Bronchial epithelial cell (primary cell): ENCODE measurements at regions not wholly inside any gene's neighbourhood (a gene's known extent, or its start where the extent isn't known, plus 50 kb on each side); places are given as distances from the start of the nearest gene placed in this dataset.

Experiments used
- DNase-seq: peaks from one replicate; pipeline ENCODE4 v3.0.0-alpha.2; 2010; ENCODE audit warnings: low read depth
- FAIRE-seq: peaks from 2 replicates; lab custom pipeline; 2011; peaks lifted over from hg19 to GRCh38; lab: Jason Lieb, UNC
- H3K27me3 ChIP-seq: 2 replicates; pipeline ENCODE4 v1.5.1; 2011; ENCODE audit warnings: low read length; ENCODE audit not compliant: control insufficient read depth, insufficient read depth
- H3K36me3 ChIP-seq: 2 replicates; pipeline ENCODE4 v1.5.1; 2011; ENCODE audit warnings: low read length; ENCODE audit not compliant: control insufficient read depth, insufficient read depth
- H3K4me3 ChIP-seq: 2 replicates; pipeline ENCODE4 v1.5.1; 2011; ENCODE audit warnings: mild to moderate bottlenecking, low read depth, low read length, control low read depth
- CTCF ChIP-seq: IDR thresholded peaks from 2 replicates; pipeline ENCODE4 v1.5.1; 2011; ENCODE audit warnings: mild to moderate bottlenecking, moderate library complexity, low read length, control low read depth, inconsistent platforms; ENCODE audit not compliant: insufficient read depth, severe bottlenecking

DNA sequence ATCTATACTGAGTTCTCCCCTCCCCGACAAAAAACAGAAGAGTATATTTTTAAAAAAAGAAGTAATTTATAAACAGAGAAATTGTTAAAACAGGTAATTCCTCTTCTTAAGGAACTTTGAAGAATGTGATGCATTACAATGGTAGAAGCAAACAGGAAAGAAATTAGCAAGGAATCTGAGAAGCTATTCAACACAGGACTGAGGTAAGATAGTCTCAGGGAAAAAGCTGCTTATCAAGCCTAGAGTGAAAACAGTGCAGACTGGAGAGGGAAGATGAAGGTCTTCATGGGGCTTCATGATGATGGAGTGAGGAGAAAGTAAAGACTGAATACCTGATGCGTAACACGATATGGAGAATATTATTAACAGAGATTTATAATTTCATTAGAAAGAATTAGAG, 880.0 kb downstream of the SLC16A7 start:
- DNase-seq (no peak), FAIRE-seq (no peak)
- TF ChIP-seq CTCF: no peak
- Histone ChIP-seq H3K27me3 (no peaks in the 10 kb centered on the region), H3K4me3 (no peak overlapping the region), H3K36me3 (no peaks in the 10 kb centered on the region)

DNA sequence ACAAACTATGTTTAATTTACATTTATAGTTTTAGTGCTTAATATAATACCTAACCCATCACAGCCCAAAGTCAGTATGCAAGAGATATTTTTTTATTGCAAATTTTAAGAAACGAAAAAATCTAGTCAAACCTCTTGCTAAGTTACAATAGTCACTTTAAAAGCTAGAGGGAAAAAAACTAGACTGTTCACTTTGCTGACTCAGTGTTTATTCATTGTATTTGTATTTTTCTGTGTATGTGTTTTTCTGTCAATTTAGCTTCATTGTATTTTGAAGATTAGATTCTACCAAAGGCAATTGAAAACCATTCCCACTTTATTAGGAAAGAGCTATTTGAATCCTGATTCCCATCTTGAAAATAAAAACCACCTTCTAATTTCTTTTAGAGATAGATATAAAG, 891.5 kb downstream of the SLC16A7 start:
- DNase-seq (peak; percentile 26), FAIRE-seq (no peak)
- no peaks in the 10 kb centered on the region for H3K27me3 ChIP-seq
- no peak for TF ChIP-seq CTCF
- H3K36me3 ChIP-seq: no peaks in the 10 kb centered on the region
- no peak overlapping the region for H3K4me3 ChIP-seq

DNA sequence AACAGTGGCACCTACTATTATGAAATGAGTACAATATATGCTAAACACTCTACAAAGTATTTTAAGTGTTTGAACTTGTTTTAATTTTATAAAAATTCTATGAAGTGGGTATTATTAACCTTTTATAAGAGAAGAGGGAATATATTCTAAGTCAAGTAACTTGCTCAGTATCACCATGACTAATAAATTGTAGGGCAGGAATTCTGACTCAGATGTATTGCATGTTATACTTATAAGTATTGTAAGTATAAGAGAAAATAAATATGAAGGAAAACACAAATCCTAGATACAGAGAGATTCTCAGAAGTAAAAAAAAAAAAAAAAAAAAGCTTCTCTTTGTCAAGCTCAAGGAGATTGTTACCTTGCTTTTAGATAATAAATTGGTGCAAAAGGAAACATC, 893.2 kb downstream of the SLC16A7 start:
- Histone ChIP-seq H3K4me3 (no peak overlapping the region), H3K27me3 (no peaks in the 10 kb centered on the region), H3K36me3 (no peaks in the 10 kb centered on the region)
- no peak for FAIRE-seq
- peak; percentile 77 for DNase-seq
- no peak for TF ChIP-seq CTCF

DNA sequence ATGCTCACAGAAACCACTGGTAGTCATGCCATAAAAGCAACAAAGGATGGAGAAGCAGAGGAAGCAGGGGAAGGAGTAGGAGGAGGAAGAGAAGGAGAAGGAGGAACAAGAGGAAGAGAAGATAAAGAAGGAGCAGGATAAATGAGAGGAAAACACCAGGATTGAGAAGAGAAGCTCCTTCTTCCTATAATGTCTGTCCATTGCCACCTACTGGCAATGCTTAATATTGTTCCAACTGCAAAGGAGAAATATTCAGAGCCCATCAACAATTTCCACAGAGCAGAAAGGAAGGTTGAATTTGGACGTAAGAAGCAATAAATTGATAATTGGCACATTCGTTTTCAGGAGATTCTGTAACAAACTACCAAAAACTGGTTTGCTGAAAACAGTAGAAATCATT, 898.4 kb downstream of the SLC16A7 start:
- no peak for FAIRE-seq
- H3K4me3 ChIP-seq: no peak overlapping the region
- peak; percentile 71 for TF ChIP-seq CTCF
- no peaks in the 10 kb centered on the region for H3K36me3 ChIP-seq
- H3K27me3 ChIP-seq: no peaks in the 10 kb centered on the region
- peak; percentile 50 for DNase-seq

DNA sequence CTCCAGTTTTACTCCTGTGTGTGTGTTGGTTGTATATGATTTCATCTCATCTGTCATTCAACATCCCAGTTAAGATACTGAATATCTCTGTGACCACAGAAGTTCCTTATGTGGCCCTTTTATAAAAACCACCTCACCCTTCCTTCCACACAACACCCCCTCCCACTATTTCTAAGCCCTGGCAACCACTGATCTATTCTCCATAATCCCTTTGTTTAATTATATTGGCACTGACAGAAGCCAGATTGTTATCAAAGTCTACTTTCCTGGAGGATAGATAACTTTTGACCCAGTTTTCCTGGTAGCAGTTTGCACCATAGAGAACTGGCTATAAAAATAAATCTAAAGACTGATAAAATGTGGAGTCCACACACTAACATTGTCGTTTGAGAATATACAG, 902.8 kb downstream of the SLC16A7 start:
- H3K4me3 ChIP-seq: no peak overlapping the region
- DNase-seq (no peak), FAIRE-seq (no peak)
- no peaks in the 10 kb centered on the region for H3K36me3 ChIP-seq
- no peaks in the 10 kb centered on the region for H3K27me3 ChIP-seq
- TF ChIP-seq CTCF: no peak

DNA sequence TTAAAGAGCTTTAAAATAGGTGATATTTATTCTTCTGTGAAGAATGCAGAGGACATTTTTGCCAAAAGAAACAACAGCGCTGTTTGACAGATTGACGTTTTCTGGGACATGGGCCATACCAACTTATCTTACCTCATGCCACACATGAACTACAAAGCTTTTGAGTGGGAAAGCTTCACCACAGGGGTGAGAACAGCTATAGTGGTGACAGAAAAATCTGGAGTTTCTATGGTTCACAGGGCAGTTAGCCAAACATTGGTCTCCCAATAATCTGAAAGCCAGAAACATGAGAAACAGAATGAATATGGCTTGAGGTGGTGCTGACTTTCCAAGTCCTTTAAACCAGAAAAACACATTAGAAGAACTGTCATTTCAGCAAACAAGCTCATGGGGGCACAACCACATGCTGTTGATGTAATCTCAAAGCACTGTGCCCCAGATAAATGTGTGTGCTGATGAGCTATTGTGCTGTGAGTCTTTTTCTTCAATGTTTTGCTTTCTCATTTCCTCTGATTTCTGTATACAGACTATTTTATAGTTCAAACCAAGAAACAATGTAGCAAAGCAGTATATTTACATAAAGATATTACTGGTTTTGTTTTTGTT, 905.4 kb downstream of the SLC16A7 start:
- no peaks in the 10 kb centered on the region for H3K27me3 ChIP-seq
- FAIRE-seq: no peak
- peak; percentile 22 for DNase-seq
- H3K36me3 ChIP-seq: no peaks in the 10 kb centered on the region
- TF ChIP-seq CTCF: peak; percentile 11
- no peak overlapping the region for H3K4me3 ChIP-seq
